Neutrophil (primary cell): ENCODE measurements at regions not wholly inside any gene's neighbourhood (a gene's known extent, or its start where the extent isn't known, plus 50 kb on each side); places are given as distances from the start of the nearest gene placed in this dataset.

Source experiments
- H3K27ac ChIP-seq: fragments of 200-600 bp; sonication (generic); 2 replicates; pipeline ENCODE4 v1.5.1; 2016; ENCODE audit warnings: mild to moderate bottlenecking, moderate library complexity
- H3K27me3 ChIP-seq: fragments of 200-600 bp; sonication (generic); 2 replicates; pipeline ENCODE4 v1.6.0; 2016; ENCODE audit warnings: mild to moderate bottlenecking
- H3K36me3 ChIP-seq: fragments of 200-600 bp; sonication (generic); 2 replicates; pipeline ENCODE4 v1.5.1; 2017
- H3K4me1 ChIP-seq, 2 experiments: fragments of 200-600 bp in 1 of 2; sonication (generic) in 1 of 2; 1 replicate in 1 of 2; 2 replicates in 1 of 2; pipeline versions ENCODE4 v1.5.1 to v1.6.1; 2013 to 2016; ENCODE audit warnings: low read depth in 1 of 2, low read length in 1 of 2, mild to moderate bottlenecking in 1 of 2, moderate library complexity in 1 of 2; ENCODE audit not compliant: control insufficient read depth in 1 of 2, insufficient read depth in 1 of 2
- H3K4me3 ChIP-seq, 2 experiments: fragments of 200-600 bp in 1 of 2; sonication (generic) in 1 of 2; 1 replicate in 1 of 2; 2 replicates in 1 of 2; pipeline ENCODE4 v1.5.1; 2013 to 2016; ENCODE audit warnings: low read depth in 1 of 2, low read length in 1 of 2, mild to moderate bottlenecking in 1 of 2, moderate library complexity in 1 of 2
- H3K9me3 ChIP-seq: fragments of 200-600 bp; sonication (generic); 2 replicates; pipeline ENCODE4 v1.5.1; 2016
- TF ChIP-seq, protein P1 (sequence below): fragments of 200-600 bp; sonication (generic); IDR thresholded peaks from 2 replicates; pipeline ENCODE4 v1.5.1; 2016; ENCODE audit warnings: antibody characterized with exemption

DNA sequence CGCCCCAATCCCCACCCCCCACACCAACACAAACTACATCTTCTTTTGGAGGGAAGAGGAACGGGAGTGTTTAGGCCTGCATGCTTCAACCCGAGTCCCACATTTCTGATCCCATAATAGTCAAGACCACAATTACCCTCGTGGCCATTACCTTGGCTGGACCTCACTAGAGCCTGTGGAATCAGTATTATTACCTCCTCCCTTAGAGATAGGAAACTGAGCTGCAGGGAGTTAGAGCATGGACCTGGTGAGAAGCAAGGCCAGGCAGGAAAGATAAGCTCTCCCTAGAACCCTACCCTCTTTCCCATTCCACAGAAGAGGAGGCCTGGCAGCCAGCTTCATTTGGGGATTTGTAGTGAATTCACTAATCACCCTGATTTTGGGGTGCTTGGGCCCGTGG is 74.1 kb downstream of the NCR2 start:
- H3K27ac ChIP-seq: no peak overlapping the region
- no peaks in the 10 kb centered on the region for H3K4me1 ChIP-seq
- H3K36me3 ChIP-seq: no peaks in the 10 kb centered on the region
- H3K4me3 ChIP-seq: no peak overlapping the region
- H3K9me3 ChIP-seq: no peaks in the 10 kb centered on the region
- TF ChIP-seq, protein P1, sequence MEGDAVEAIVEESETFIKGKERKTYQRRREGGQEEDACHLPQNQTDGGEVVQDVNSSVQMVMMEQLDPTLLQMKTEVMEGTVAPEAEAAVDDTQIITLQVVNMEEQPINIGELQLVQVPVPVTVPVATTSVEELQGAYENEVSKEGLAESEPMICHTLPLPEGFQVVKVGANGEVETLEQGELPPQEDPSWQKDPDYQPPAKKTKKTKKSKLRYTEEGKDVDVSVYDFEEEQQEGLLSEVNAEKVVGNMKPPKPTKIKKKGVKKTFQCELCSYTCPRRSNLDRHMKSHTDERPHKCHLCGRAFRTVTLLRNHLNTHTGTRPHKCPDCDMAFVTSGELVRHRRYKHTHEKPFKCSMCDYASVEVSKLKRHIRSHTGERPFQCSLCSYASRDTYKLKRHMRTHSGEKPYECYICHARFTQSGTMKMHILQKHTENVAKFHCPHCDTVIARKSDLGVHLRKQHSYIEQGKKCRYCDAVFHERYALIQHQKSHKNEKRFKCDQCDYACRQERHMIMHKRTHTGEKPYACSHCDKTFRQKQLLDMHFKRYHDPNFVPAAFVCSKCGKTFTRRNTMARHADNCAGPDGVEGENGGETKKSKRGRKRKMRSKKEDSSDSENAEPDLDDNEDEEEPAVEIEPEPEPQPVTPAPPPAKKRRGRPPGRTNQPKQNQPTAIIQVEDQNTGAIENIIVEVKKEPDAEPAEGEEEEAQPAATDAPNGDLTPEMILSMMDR: no peak
- H3K27me3 ChIP-seq: peaks cover 57% of the 10 kb centered on the region

DNA sequence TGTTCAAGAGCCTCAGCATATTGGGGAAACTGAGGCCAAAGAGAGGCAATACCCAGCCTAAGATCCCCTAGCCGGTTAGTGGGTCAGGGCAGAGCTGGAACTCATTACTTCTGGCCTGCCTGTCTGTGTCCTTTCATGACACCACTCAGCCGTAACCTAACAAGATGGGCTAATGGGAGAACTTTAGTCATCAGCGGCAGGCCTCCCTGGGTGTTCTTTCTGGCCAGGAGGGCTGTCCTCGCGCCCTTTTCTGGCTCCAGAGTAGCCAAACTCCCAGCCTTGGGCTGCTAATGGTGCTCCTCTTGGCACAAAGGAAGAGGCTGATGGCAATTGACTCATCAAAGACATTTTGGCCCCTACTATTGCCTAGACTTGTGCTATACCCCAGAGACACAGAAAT is 76.6 kb downstream of the NCR2 start:
- H3K4me3 ChIP-seq: no peak overlapping the region
- no peaks in the 10 kb centered on the region for H3K9me3 ChIP-seq
- no peaks in the 10 kb centered on the region for H3K36me3 ChIP-seq
- H3K4me1 ChIP-seq: no peaks in the 10 kb centered on the region
- no peak overlapping the region for H3K27ac ChIP-seq
- H3K27me3 ChIP-seq: peaks cover 61% of the 10 kb centered on the region
- TF ChIP-seq, protein P1: no peak

DNA sequence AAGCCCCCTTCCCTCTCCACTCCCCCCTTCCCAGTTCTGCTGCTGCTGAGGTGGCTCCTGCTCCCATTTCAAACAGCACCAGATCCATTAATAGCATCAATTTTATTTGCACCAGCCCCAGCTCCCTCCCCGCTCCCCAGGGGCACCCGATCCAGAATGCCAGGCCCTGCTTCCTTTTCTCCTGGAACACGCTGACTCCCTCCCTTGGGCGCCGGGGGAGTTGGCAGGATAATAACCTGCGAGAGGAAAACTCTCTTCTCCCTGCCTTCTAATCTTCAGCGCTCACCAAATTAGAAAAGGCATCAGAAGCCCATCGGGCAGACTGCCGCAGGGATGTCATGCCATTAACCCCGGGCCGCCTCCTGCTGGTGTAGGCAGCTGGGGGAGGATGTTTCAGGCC is 77.8 kb downstream of the NCR2 start:
- H3K27me3 ChIP-seq: peaks cover 69% of the 10 kb centered on the region

DNA sequence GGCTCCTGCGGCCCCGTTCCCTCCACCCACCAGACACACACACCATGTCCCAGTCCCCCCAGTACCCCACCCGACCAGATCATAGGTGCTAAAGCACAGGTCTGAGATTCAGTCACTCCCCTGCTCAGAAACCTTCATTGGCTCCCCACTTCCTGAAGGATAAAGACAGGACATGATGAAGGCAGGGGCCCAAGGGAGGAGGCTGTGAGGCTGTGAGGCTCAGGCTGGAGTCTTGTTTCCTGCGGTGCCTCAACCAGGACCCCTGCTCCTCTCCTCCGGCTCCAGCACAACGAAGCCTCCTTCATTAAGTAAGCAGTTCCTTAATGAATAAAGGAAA is 81.1 kb downstream of the NCR2 start:
- TF ChIP-seq, protein P1: no peak
- no peaks in the 10 kb centered on the region for H3K4me1 ChIP-seq
- H3K27me3 ChIP-seq: peaks cover 82% of the 10 kb centered on the region
- no peak overlapping the region for H3K27ac ChIP-seq
- no peaks in the 10 kb centered on the region for H3K9me3 ChIP-seq
- no peak overlapping the region for H3K4me3 ChIP-seq
- no peaks in the 10 kb centered on the region for H3K36me3 ChIP-seq

More for the DNA sequence above, 77.8 kb downstream of the NCR2 start:
- no peaks in the 10 kb centered on the region for H3K4me1 ChIP-seq
- H3K36me3 ChIP-seq: no peaks in the 10 kb centered on the region
- no peak overlapping the region for H3K27ac ChIP-seq
- TF ChIP-seq, protein P1: no peak
- no peak overlapping the region for H3K4me3 ChIP-seq
- no peaks in the 10 kb centered on the region for H3K9me3 ChIP-seq

DNA sequence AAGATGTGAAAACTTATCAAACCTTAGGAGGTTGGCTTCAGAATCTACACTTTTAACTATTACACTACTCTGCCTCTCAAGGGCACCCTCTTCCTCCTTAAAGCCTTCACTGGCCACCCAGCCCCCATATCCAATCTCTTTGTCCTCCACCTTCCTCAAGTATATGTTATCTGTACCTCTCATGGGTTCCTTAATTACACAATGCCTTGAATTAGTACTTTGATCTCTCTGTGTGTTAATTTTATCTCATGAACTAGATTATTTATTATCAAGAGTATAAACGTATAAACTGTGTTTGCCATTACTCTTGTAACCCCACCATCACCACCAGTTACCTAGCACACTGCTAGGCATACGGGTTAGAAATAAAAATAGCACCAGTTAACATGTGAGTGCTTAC is 83.3 kb downstream of the NCR2 start:
- Histone ChIP-seq H3K4me3 (no peak overlapping the region), H3K27ac (no peak overlapping the region), H3K36me3 (no peaks in the 10 kb centered on the region), H3K4me1 (no peaks in the 10 kb centered on the region), H3K27me3 (peaks cover 89% of the 10 kb centered on the region), H3K9me3 (no peaks in the 10 kb centered on the region)
- TF ChIP-seq, protein P1: no peak

DNA sequence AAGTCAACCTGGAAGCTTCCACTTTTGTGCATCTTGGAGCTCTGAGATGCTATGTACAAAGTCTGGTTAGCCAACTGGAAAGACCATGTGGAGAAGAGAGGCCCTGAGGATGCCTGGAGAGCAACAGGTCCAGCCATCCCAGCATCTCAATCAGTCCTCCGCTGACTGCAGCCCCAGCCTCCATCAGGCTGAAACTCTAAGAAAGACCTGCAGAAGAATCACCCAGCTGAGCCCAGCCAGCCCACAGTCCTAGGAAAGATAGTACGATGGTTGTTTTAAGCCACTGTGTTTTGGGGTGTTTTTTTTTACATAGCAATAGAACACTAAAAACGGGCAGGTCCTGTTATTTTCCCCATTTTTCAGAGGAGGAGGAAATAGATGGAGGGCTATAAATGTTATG is 84.0 kb downstream of the NCR2 start:
- Histone ChIP-seq H3K36me3 (no peaks in the 10 kb centered on the region), H3K27me3 (peaks cover 91% of the 10 kb centered on the region)
- TF ChIP-seq, protein P1: no peak

More for the DNA sequence above, 84.0 kb downstream of the NCR2 start:
- Histone ChIP-seq H3K4me3 (no peak overlapping the region), H3K9me3 (no peaks in the 10 kb centered on the region), H3K27ac (no peak overlapping the region), H3K4me1 (no peaks in the 10 kb centered on the region)
